PC-3 (cell line): ENCODE measurements at regions not wholly inside any gene's neighbourhood (a gene's known extent, or its start where the extent isn't known, plus 50 kb on each side); places are given as distances from the start of the nearest gene placed in this dataset.

ENCODE experiments used
- EZH2 ChIP-seq: fragments of 300-600 bp; sonication (generic); IDR thresholded peaks from one replicate; pipeline ENCODE4 v1.6.1; 2017; ENCODE audit warnings: antibody characterized with exemption, mild to moderate bottlenecking, low read length; ENCODE audit not compliant: unreplicated experiment
- EZH2phosphoT487 ChIP-seq: fragments of 300-600 bp; sonication (generic); IDR thresholded peaks from 2 replicates; pipeline ENCODE4 v1.6.1; 2018; ENCODE audit warnings: mild to moderate bottlenecking, antibody characterized with exemption, low read length, borderline replicate concordance
- TF ChIP-seq, protein P1 (sequence below): fragments of 300-600 bp; sonication (generic); conservative IDR thresholded peaks from 2 replicates; pipeline ENCODE4 v1.5.1; 2017; ENCODE audit warnings: antibody characterized with exemption, low read depth, mild to moderate bottlenecking, low read length

- TF ChIP-seq, protein P1, sequence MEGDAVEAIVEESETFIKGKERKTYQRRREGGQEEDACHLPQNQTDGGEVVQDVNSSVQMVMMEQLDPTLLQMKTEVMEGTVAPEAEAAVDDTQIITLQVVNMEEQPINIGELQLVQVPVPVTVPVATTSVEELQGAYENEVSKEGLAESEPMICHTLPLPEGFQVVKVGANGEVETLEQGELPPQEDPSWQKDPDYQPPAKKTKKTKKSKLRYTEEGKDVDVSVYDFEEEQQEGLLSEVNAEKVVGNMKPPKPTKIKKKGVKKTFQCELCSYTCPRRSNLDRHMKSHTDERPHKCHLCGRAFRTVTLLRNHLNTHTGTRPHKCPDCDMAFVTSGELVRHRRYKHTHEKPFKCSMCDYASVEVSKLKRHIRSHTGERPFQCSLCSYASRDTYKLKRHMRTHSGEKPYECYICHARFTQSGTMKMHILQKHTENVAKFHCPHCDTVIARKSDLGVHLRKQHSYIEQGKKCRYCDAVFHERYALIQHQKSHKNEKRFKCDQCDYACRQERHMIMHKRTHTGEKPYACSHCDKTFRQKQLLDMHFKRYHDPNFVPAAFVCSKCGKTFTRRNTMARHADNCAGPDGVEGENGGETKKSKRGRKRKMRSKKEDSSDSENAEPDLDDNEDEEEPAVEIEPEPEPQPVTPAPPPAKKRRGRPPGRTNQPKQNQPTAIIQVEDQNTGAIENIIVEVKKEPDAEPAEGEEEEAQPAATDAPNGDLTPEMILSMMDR: no peak
- no peak for TF ChIP-seq EZH2phosphoT487
- no peak for TF ChIP-seq EZH2
Measured at GRCh38 chr11:128026596-128026995, 560.8 kb downstream of the ETS1 start.
